AG10803 (cell line): ENCODE measurements at regions not wholly inside any gene's neighbourhood (a gene's known extent, or its start where the extent isn't known, plus 50 kb on each side); places are given as distances from the start of the nearest gene placed in this dataset.

Experiments used
- DNase-seq: peaks from one replicate; pipeline ENCODE4 v3.0.0; 2010; ENCODE audit warnings: low read depth
- H3K4me3 ChIP-seq: 2 replicates; pipeline ENCODE4 v1.5.1; 2011; ENCODE audit warnings: mild to moderate bottlenecking, low read length, control low read depth
- CTCF ChIP-seq: conservative IDR thresholded peaks from 2 replicates; pipeline ENCODE4 v1.5.1; 2011; ENCODE audit warnings: mild to moderate bottlenecking, low read length, control low read depth, inconsistent platforms

- no peak overlapping the region for H3K4me3 ChIP-seq
- no peak for DNase-seq
- TF ChIP-seq CTCF: no peak
Measured at GRCh38 chr5:34530637-34531036, 125.5 kb upstream of the RAI14 start.

GRCh38 chr5:34531751-34532360, 124.3 kb upstream of the RAI14 start:
- DNase-seq: no peak
- H3K4me3 ChIP-seq: no peak overlapping the region
- TF ChIP-seq CTCF: no peak

- no peak for TF ChIP-seq CTCF
- no peak overlapping the region for H3K4me3 ChIP-seq
- peak; percentile 95 for DNase-seq
Measured at GRCh38 chr5:34533582-34534522, 122.3 kb upstream of the RAI14 start.

GRCh38 chr5:34534523-34535103, 121.5 kb upstream of the RAI14 start:
- TF ChIP-seq CTCF: no peak
- no peak overlapping the region for H3K4me3 ChIP-seq
- DNase-seq: peak; percentile 99

GRCh38 chr5:34535433-34535832, 120.7 kb upstream of the RAI14 start:
- no peak overlapping the region for H3K4me3 ChIP-seq
- DNase-seq: no peak
- no peak for TF ChIP-seq CTCF

- no peak for TF ChIP-seq CTCF
- no peak for DNase-seq
- H3K4me3 ChIP-seq: no peak overlapping the region
Measured at GRCh38 chr5:34535944-34536623, 120.0 kb upstream of the RAI14 start.
